Right lobe of liver (tissue), 6 donors: ENCODE measurements at regions not wholly inside any gene's neighbourhood (a gene's known extent, or its start where the extent isn't known, plus 50 kb on each side); places are given as distances from the start of the nearest gene placed in this dataset.

Experiments used
- ATAC-seq, 4 donors: fragments of 200-7000 bp; cut with Tn5 transposase; one replicate each; pipeline ENCODE4 v1.9.1; 2020; ENCODE audit warnings: mild to moderate bottlenecking in 4 of 4, moderate library complexity in 4 of 4
- DNase-seq, 3 donors: peaks; one replicate each; pipeline ENCODE4 v3.0.0-alpha.2; 2020
- H3K27ac ChIP-seq, 3 donors: fragments of 200-600 bp; one replicate each; pipeline ENCODE4 v1.8.0; 2022
- H3K27me3 ChIP-seq, 2 donors: fragments of 200-600 bp; one replicate each; pipeline ENCODE4 v1.8.0; 2022
- H3K36me3 ChIP-seq, 4 donors: fragments of 200-600 bp; sonication (generic) in 1 of 4; one replicate each; pipeline versions ENCODE4 v1.5.1 to v1.8.0; 2017 to 2022; ENCODE audit warnings: control low read depth in 1 of 4
- H3K4me1 ChIP-seq, 4 donors: fragments of 200-600 bp; sonication (generic) in 1 of 4; one replicate each; pipeline versions ENCODE4 v1.5.1 to v1.8.0; 2017 to 2022; ENCODE audit warnings: control low read depth in 1 of 4
- H3K4me3 ChIP-seq, 3 donors: fragments of 200-600 bp; one replicate each; pipeline ENCODE4 v1.8.0; 2022
- H3K9me3 ChIP-seq, 4 donors: fragments of 200-600 bp; sonication (generic) in 1 of 4; one replicate each; pipeline versions ENCODE4 v1.5.1 to v1.8.0; 2017 to 2022; ENCODE audit warnings: control low read depth in 1 of 4
- POLR2A ChIP-seq: fragments of 450-650 bp; IDR thresholded peaks from one replicate; pipeline ENCODE4 v1.6.1; 2017; ENCODE audit warnings: antibody characterized with exemption, mild to moderate bottlenecking
- WGBS: methylation state at CpG from one replicate; pipeline ENCODE4 v1.1.6; 2018; ENCODE audit warnings: low coverage, low lambda C conversion rate; ENCODE audit not compliant: insufficient coverage; ENCODE audit errors: missing lambda C conversion rate; 5-methylcytosine and 5-hydroxymethylcytosine counted together
- intact Hi-C, 2 donors: fragments of 100-400 bp; cut with DNase I; formaldehyde crosslinking; loops; one replicate each; pipeline versions ENCODE4 v1.11.2 to v1.14.1; 2022
- TF ChIP-seq, protein P1 (sequence below), 4 donors: fragments of 200-600 bp in 3 of 4; fragments of 450-650 bp in 1 of 4; IDR thresholded peaks; one replicate each; pipeline versions ENCODE4 v1.5.1 to v1.8.0; 2016 to 2022; ENCODE audit warnings: antibody characterized with exemption in 4 of 4, mild to moderate bottlenecking in 2 of 4
- donor health status: DM: no; HTN: yes; CAD: no.
- donor health status: DM: no; HTN: no; CAD: no.
- donor health status: DM: no; HTN: no; CAD: no.
- donor health status: DM: no; HTN: yes; CAD: no.
- donor health status: DM: no; HTN: yes; CAD: no.

DNA sequence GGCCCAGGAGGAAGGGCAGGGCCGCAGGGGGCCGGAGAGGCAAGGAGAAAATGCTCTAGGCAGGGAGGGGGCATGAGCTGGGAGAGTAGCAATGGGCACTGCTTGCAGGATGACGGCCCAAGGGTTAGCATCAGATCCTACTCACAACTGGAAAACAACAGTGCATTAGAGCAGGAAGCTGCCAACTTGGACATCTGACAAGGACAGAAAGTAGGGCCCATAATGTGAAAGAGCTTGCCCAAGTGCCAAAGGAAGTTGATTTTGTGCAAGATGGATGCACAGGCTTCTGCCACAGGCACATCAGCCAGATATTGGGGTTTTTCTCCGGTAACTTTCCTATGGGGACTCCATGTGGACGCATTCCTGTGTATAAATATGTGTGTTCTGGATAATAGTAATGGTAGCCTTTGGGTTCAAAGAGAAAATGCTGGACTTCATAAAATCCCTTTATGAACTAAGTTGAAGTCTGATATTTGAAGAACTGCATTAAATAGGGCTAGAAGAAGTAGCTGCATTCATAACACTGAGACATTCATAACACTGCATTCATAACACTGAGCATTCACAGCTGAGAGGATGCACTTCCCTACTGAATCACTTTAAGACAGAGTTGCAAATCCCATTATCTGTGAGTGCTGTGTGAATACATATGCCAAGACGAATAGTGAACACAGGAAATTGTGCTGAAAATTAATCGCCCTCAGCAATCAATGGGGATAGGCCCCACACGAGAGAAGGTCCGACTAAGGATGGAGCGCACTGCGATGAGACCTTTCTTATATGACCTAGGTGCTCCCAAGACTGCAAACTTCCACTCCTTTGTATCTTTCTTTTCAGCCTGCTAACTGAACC, 235.6 kb upstream of the PRDM1 start:
- TF ChIP-seq POLR2A = no peak
- TF ChIP-seq, protein P1, sequence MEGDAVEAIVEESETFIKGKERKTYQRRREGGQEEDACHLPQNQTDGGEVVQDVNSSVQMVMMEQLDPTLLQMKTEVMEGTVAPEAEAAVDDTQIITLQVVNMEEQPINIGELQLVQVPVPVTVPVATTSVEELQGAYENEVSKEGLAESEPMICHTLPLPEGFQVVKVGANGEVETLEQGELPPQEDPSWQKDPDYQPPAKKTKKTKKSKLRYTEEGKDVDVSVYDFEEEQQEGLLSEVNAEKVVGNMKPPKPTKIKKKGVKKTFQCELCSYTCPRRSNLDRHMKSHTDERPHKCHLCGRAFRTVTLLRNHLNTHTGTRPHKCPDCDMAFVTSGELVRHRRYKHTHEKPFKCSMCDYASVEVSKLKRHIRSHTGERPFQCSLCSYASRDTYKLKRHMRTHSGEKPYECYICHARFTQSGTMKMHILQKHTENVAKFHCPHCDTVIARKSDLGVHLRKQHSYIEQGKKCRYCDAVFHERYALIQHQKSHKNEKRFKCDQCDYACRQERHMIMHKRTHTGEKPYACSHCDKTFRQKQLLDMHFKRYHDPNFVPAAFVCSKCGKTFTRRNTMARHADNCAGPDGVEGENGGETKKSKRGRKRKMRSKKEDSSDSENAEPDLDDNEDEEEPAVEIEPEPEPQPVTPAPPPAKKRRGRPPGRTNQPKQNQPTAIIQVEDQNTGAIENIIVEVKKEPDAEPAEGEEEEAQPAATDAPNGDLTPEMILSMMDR (IDR thresholded peaks at IDR 0.05) = no peak
- H3K27me3 ChIP-seq = no peaks in the 10 kb centered on the region
- H3K4me3 ChIP-seq = no peak overlapping the region
- H3K27ac ChIP-seq = no peak overlapping the region
- ATAC-seq (no peak), DNase-seq (no peak)
- H3K36me3 ChIP-seq = no peaks in the 10 kb centered on the region
- no peaks in the 10 kb centered on the region for H3K4me1 ChIP-seq
- 84% methylated on average over 11 of the region's 11 CpGs for WGBS
- intact Hi-C loops = no loop called here
- H3K9me3 ChIP-seq = no peaks in the 10 kb centered on the region

- Histone ChIP-seq H3K36me3 (no peaks in the 10 kb centered on the region), H3K4me1 (no peaks in the 10 kb centered on the region), H3K27me3 (no peaks in the 10 kb centered on the region), H3K4me3 (no peak overlapping the region), H3K9me3 (no peaks in the 10 kb centered on the region), H3K27ac (no peak overlapping the region)
- intact Hi-C loops = no loop called here
- TF ChIP-seq POLR2A = no peak
- TF ChIP-seq, protein P1 (IDR thresholded peaks at IDR 0.05) = no peak
- DNase-seq = no peak
- 76% methylated on average over 6 of the region's 6 CpGs for WGBS
- no peak for ATAC-seq
Measured at GRCh38 chr6:105849746-105850145, 236.4 kb upstream of the PRDM1 start.

- ATAC-seq = no peak
- intact Hi-C loops = no loop called here
- H3K36me3 ChIP-seq = no peaks in the 10 kb centered on the region
Measured at GRCh38 chr6:105847433-105847832, 238.7 kb upstream of the PRDM1 start.

DNA sequence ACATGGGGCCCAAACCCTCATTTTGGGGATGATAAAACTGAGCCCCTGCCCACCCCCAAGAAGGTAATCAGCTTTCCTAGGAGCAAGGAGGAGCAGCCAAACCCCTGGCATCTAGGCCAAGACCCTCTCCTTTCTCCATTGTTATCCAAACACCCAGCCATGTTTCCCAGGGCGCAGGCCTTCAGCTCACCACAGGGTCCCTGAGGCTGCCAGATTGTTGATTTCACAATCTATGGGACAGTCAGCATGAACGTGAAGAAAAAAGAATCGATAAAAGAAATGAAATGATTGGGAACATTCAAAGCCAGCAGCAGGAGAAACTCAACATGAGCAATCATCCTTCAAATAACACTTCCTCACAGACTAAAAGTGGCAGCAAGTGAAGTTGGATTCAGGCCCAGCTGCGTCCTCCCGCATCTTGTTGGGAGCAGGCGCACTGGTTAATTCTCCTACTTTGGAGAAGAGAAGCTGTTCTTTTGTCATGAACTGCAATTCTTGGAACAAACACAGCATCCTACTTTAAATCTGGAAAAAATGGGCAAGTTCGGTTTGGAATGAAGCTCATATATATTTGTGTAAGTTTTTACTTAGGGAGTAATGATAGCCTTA, 241.8 kb upstream of the PRDM1 start:
- no peak for ATAC-seq
- no peak for TF ChIP-seq POLR2A
- TF ChIP-seq, protein P1 (IDR thresholded peaks at IDR 0.05) = no peak
- H3K4me1 ChIP-seq = no peaks in the 10 kb centered on the region
- H3K27ac ChIP-seq = no peak overlapping the region
- intact Hi-C loops = no loop called here
- no peaks in the 10 kb centered on the region for H3K9me3 ChIP-seq
- no peak for DNase-seq
- no peaks in the 10 kb centered on the region for H3K27me3 ChIP-seq
- 79% methylated on average over 6 of the region's 7 CpGs for WGBS
- H3K4me3 ChIP-seq = no peak overlapping the region
- H3K36me3 ChIP-seq = no peaks in the 10 kb centered on the region

More at GRCh38 chr6:105847433-105847832, 238.7 kb upstream of the PRDM1 start:
- Histone ChIP-seq H3K27ac (no peak overlapping the region), H3K4me3 (no peak overlapping the region), H3K27me3 (no peaks in the 10 kb centered on the region), H3K4me1 (no peaks in the 10 kb centered on the region), H3K9me3 (no peaks in the 10 kb centered on the region)
- TF ChIP-seq, protein P1 (IDR thresholded peaks at IDR 0.05) = no peak
- no peak for TF ChIP-seq POLR2A
- DNase-seq = no peak
